ENCODE measurements at regions not wholly inside any gene's neighbourhood (a gene's known extent, or its start where the extent isn't known, plus 50 kb on each side); places are given as distances from the start of the nearest gene placed in this dataset.
"Not testable (repeated sequence)": the region's sequence is repeated elsewhere in the genome, so short reads cannot be mapped to it uniquely, and the experiment has no call there.

DNA sequence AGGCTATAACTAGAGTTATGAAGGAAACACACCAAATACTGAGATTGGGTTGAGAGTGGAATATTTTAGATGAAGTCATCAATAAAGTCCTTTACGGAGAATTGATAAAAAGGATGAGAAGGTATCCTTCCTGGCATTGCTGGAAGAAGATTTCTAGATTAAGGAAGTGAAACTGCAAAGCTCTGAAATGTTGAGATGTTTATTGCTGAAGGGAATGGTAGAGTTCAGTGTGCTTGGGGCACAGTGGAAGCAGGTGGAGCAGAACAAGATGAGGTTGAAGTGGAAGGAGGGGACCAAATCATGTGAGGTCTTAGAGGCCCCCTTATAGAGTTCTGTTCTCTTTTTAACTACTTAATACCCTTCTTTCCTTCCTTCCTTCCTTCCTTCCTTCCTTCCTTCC lies 848.5 kb downstream of the RAB28 start:
- no peak overlapping the region for H3K4me3 ChIP-seq (ENCODE audit: low read depth, low read length)
- no peak for DNase-seq (ENCODE audit: low read depth)

DNA sequence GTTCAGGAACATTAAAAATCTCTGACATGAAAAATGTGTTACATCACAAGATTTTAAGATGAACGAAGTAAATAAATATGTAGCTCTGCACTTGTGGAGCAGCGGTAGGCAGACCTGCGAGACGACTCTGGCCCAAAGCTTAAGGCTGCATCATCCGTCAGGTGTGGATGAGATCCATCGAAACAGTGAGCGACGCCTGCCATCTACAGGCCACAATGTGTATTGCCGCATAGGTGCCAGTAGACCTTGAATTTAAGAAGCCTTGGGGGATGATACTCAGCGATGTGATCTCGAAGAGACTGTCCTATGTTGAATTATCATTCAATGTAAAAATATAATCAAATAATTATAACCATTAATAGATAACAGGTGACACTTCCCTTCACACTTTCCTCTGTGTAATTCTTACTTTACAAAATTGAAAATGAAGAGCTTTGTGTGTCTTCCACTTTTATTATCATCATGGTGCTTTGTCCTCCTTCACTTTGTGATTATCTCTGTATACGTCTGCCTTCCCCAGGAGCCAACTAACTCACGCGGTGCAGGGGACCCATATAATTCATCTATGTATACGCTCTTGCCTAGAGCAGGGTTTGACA lies 851.0 kb downstream of the RAB28 start:
- TF ChIP-seq CTCF (conservative IDR thresholded peaks at IDR 0.05; ENCODE audit: low read depth, low read length), result peak; percentile 93
- no peak overlapping the region for H3K4me3 ChIP-seq (ENCODE audit: low read depth, low read length)

More for the DNA sequence above, 848.5 kb downstream of the RAB28 start:
- TF ChIP-seq CTCF (conservative IDR thresholded peaks at IDR 0.05; ENCODE audit: low read depth, low read length), result no peak

DNA sequence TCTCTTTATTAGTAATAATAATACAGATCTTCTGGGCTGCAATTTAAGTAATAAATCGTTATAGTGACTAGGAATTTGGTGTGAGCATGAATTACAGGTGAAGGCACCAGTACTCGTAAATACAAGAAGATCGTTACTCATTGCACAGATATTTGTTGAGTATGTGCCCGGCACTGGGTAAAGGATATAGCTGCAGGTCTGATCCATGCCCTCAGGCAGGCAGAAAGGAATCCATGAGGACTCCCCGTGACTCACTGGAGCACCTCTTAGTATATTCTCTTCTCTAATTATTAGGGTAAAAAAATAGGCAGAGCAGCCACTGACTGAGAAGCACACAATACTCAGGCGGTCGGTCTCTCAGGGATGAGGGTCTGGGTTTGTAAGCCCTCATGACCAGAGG lies 868.3 kb downstream of the RAB28 start:
- H3K4me3 ChIP-seq (ENCODE audit: low read depth, low read length), result no peak overlapping the region
- TF ChIP-seq CTCF (conservative IDR thresholded peaks at IDR 0.05; ENCODE audit: low read depth, low read length), result no peak
- no peak for DNase-seq (ENCODE audit: low read depth)

More for the DNA sequence above, 851.0 kb downstream of the RAB28 start:
- peak; percentile 23 for DNase-seq (ENCODE audit: low read depth)

- no peak for TF ChIP-seq CTCF (conservative IDR thresholded peaks at IDR 0.05; ENCODE audit: low read depth, low read length)
- H3K4me3 ChIP-seq (ENCODE audit: low read depth, low read length), result no peak overlapping the region
- no peak for DNase-seq (ENCODE audit: low read depth)
These were observed 871.3 kb downstream of the RAB28 start for GRCh38 chr4:12612876-12613275.

- not testable (repeated sequence) for DNase-seq (ENCODE audit: low read depth); H3K4me3 ChIP-seq (ENCODE audit: low read depth, low read length)
These were observed 874.8 kb downstream of the RAB28 start for GRCh38 chr4:12609212-12609875.

DNA sequence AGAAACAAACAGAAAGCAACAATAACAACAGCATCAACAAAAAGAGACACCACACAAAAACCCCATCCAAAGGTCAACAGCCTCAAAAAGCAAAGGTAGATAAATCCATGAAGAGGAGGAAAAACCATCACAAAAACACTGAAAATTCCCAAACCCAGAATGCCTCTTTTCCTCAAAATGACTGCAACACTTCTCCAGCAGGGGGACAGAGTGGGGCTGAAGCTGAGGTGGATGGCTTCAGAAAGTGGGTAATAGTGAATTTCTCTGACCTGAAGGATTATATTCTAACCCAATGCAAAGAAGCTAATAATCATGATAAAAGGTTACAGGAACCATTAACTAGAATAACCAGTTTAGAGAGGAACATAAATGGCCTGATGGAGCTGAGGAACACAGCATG lies 888.2 kb downstream of the RAB28 start:
- no peak for TF ChIP-seq CTCF (conservative IDR thresholded peaks at IDR 0.05; ENCODE audit: low read depth, low read length)
- no peak overlapping the region for H3K4me3 ChIP-seq (ENCODE audit: low read depth, low read length)
- DNase-seq (ENCODE audit: low read depth), result no peak

GRCh38 chr4:12595489-12595888 lies 888.7 kb downstream of the RAB28 start:
- TF ChIP-seq CTCF (conservative IDR thresholded peaks at IDR 0.05; ENCODE audit: low read depth, low read length), result no peak
- no peak overlapping the region for H3K4me3 ChIP-seq (ENCODE audit: low read depth, low read length)
- no peak for DNase-seq (ENCODE audit: low read depth)

Data from epithelial cell of proximal tubule (primary cell).